H1 (cell line): ENCODE measurements at regions not wholly inside any gene's neighbourhood (a gene's known extent, or its start where the extent isn't known, plus 50 kb on each side); places are given as distances from the start of the nearest gene placed in this dataset. TPM values are rescaled to one million over a fixed set of nuclear protein-coding genes. Genes with fewer than 3 reads are reported as not detected.

ENCODE experiments used
- small RNA-seq: library from polyadenylated mRNA; stranded (forward); fragments of <200 nt; extraction: miRNeasy Mini kit (QIAGEN cat#:217004); gene quantifications from one replicate; pipeline ENCODE3, GENCODE V24; 2013; ENCODE audit not compliant: insufficient read depth

Small RNA genes in the stretch of these regions (small RNA-seq; reads per million reads assigned to genes)
- gene AL451054.2, result not detected
- not detected for gene BTF3P9
